GM13976 (cell line): ENCODE measurements at regions not wholly inside any gene's neighbourhood (a gene's known extent, or its start where the extent isn't known, plus 50 kb on each side); places are given as distances from the start of the nearest gene placed in this dataset.
"Not testable (repeated sequence)": the region's sequence is repeated elsewhere in the genome, so short reads cannot be mapped to it uniquely, and the experiment has no call there.

Source experiments
- DNase-seq: peaks from one replicate; pipeline ENCODE4 v3.0.0; 2012; ENCODE audit warnings: low spot score
- CTCF ChIP-seq: IDR thresholded peaks from 2 replicates; pipeline ENCODE4 v1.5.1; 2012; ENCODE audit warnings: borderline replicate concordance, mild to moderate bottlenecking; ENCODE audit not compliant: insufficient read depth; ENCODE audit errors: extremely low read depth, missing control alignments, control extremely low read depth
- in situ Hi-C: fragments of 300-500 bp; cut with MboI; formaldehyde crosslinking; loops from one replicate; pipeline ENCODE4 v1.12.0; 2022; ENCODE audit warnings: low sequenced_read_pairs, mixed read lengths, inconsistent platforms; ENCODE audit not compliant: unreplicated experiment

DNA sequence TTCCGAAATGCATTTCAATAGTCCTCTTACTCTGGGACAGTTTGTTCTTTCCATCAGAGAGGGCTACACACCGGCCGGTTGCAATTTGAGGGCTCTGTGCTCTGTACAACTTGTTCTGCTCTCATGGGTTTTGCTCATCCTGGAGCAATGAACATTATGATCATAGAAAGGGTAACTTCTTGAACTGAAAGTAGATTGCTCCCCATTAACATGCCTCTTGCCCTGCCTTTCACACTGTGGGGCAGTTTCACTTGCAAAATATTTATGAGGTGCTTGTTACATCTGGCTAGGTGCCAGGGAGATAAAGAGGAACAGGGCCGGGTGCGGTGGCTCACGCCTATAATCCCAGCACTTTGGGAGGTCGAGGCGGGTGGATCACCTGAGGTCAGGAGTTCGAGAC lies 97.3 kb upstream of the MPP7 start:
- in situ Hi-C loops: no loop called here
- no peak for DNase-seq
- no peak for TF ChIP-seq CTCF

DNA sequence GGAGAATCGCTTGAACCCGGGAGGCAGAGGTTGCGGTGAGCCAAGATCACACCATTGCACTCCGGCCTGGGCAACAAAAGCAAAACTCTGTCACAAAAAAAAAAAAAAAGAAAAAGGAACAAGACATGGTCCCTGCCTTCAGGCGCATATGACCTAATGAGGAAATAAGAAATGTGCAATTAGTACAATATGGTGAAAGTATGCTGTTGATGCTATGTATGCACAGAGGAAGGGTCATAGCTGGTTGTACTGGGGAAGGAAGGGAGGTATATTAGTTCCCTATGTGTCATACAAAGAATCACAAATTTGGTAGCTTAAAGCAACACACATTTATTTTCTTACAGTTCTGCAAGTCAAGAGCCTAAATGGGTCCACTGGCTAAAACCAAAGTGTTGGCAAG lies 97.8 kb upstream of the MPP7 start:
- no peak for TF ChIP-seq CTCF
- in situ Hi-C loops: no loop called here
- no peak for DNase-seq

GRCh38 chr10:28402611-28403073 lies 99.8 kb upstream of the MPP7 start:
- DNase-seq, in situ Hi-C loops: not testable (repeated sequence)

- TF ChIP-seq CTCF: no peak
- no peak for DNase-seq
- in situ Hi-C loops: no loop called here
Observed at GRCh38 chr10:28403090-28403489, 100.2 kb upstream of the MPP7 start.

- in situ Hi-C loops: no loop called here
Observed at GRCh38 chr10:28408237-28408777, 105.4 kb upstream of the MPP7 start.

GRCh38 chr10:28410420-28411135 lies 107.7 kb upstream of the MPP7 start:
- no peak for TF ChIP-seq CTCF
- in situ Hi-C loops: no loop called here
- DNase-seq: no peak

More at GRCh38 chr10:28408237-28408777, 105.4 kb upstream of the MPP7 start:
- no peak for TF ChIP-seq CTCF
- DNase-seq: no peak

DNA sequence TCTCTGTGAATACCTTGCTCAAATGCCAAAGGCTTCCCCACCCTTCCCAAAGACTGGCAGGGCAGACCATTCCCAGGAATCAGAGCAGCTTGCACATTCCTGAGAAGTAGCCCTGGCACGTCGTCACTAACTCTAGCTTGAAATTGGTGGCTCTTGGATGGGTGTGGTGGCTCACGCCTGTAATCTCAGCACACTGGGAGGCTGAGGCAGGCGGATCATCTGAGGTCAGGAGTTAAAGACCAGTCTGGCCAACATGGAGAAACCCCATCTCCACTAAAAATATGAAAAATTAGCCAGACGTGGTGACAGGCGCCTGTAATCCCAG lies 108.2 kb upstream of the MPP7 start:
- in situ Hi-C loops: no loop called here
- no peak for TF ChIP-seq CTCF
- DNase-seq: no peak
